Daoy (cell line): ENCODE measurements at regions not wholly inside any gene's neighbourhood (a gene's known extent, or its start where the extent isn't known, plus 50 kb on each side); places are given as distances from the start of the nearest gene placed in this dataset.
"Not testable (repeated sequence)": the region's sequence is repeated elsewhere in the genome, so short reads cannot be mapped to it uniquely, and the experiment has no call there.

ENCODE experiments used
- DNase-seq: peaks from one replicate; pipeline ENCODE4 v3.0.0-alpha.2; 2015; ENCODE audit warnings: low read depth

GRCh38 chr7:36065563-36066342, 87.3 kb upstream of the EEPD1 start:
- not testable (repeated sequence) for DNase-seq

- DNase-seq: no peak
Observed at GRCh38 chr7:36066343-36066664, 86.8 kb upstream of the EEPD1 start.

- no peak for DNase-seq
Observed at GRCh38 chr7:36070230-36070629, 82.8 kb upstream of the EEPD1 start.

GRCh38 chr7:36071605-36072004, 81.4 kb upstream of the EEPD1 start:
- DNase-seq: no peak

- no peak for DNase-seq
Observed at GRCh38 chr7:36072620-36073019, 80.4 kb upstream of the EEPD1 start.

GRCh38 chr7:36075561-36075960, 77.5 kb upstream of the EEPD1 start:
- DNase-seq: no peak

GRCh38 chr7:36076074-36076473, 77.0 kb upstream of the EEPD1 start:
- DNase-seq: peak; percentile 39

- no peak for DNase-seq
Observed at GRCh38 chr7:36078816-36079360, 74.2 kb upstream of the EEPD1 start.

- DNase-seq: peak; percentile 35
Observed at GRCh38 chr7:36079446-36080025, 73.5 kb upstream of the EEPD1 start.

- no peak for DNase-seq
Observed at GRCh38 chr7:36080843-36081242, 72.2 kb upstream of the EEPD1 start.

- no peak for DNase-seq
Observed at GRCh38 chr7:36082216-36082615, 70.8 kb upstream of the EEPD1 start.

GRCh38 chr7:36082910-36083309, 70.1 kb upstream of the EEPD1 start:
- DNase-seq: no peak

- DNase-seq: no peak
Observed at GRCh38 chr7:36083626-36084380, 69.3 kb upstream of the EEPD1 start.

- peak; percentile 82 for DNase-seq
Observed at GRCh38 chr7:36084485-36085091, 68.5 kb upstream of the EEPD1 start.

GRCh38 chr7:36085096-36085495, 68.0 kb upstream of the EEPD1 start:
- no peak for DNase-seq

GRCh38 chr7:36086571-36086970, 66.5 kb upstream of the EEPD1 start:
- DNase-seq: no peak

GRCh38 chr7:36088553-36088952, 64.5 kb upstream of the EEPD1 start:
- DNase-seq: no peak

GRCh38 chr7:36088966-36089365, 64.1 kb upstream of the EEPD1 start:
- no peak for DNase-seq

- DNase-seq: no peak
Observed at GRCh38 chr7:36090976-36091873, 61.8 kb upstream of the EEPD1 start.

- no peak for DNase-seq
Observed at GRCh38 chr7:36091874-36092176, 61.2 kb upstream of the EEPD1 start.

- DNase-seq: no peak
Observed at GRCh38 chr7:36092221-36092771, 60.8 kb upstream of the EEPD1 start.
